HG03565 (cell line): ENCODE measurements at regions not wholly inside any gene's neighbourhood (a gene's known extent, or its start where the extent isn't known, plus 50 kb on each side); places are given as distances from the start of the nearest gene placed in this dataset.
"Not testable (repeated sequence)": the region's sequence is repeated elsewhere in the genome, so short reads cannot be mapped to it uniquely, and the experiment has no call there.

ENCODE experiments used
- ATAC-seq: cut with Tn5 transposase; IDR thresholded peaks from one replicate; pipeline ENCODE4 v1.9.1; 2021; ENCODE audit warnings: mild to moderate bottlenecking, moderate library complexity; ENCODE audit not compliant: unreplicated experiment

DNA sequence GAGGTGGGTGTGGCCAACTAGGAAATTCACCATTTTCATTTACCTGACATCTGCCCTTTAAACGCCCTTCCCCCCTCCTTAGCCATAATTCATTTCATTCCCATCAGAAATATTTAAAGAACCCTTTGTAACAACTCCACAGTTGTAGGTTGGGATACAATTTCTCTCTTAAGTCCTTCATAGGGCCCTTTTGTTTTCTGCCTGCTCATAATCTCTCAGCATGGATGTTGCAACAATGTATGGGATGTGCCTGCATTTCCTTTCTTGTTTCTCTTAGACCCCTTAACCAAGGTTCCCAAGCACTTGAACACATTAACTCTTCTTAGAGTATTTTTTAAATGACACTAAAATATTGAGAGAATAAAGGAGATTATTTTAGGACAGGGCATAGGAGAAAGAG is 51.7 kb upstream of the MYO10 start:
- ATAC-seq = no peak

DNA sequence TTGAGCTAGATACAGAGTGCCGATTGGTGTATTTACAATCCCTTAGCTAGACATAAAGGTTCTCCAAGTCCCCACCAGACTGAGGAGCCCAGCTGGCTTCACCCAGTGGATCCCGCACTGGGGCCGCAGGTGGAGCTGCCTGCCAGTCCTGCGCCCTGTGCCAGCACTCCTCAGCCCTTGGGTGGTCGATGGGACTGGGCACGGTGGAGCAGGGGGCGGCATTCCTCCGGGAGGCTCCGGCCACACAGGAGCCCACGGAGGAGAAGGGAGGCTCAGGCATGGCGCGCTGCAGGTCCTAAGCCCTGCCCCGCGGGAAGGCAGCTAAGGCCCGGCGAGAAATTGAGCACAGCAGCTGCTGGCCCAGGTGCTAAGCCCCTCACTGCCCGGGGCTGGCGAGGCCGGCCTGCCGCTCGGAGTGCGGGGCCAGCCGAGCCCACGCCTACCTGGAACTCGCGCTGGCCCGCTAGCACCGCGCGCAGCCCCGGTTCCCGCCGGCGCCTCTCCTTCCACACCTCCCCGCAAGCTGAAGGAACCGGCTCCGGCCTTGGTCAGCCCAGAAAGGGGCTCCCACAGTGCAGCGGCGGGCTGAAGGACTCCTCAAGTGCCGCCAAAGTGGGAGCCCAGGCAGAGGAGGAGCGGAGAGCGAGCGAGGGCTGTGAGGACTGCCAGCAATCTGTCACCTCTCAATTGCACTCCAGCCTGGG is 54.9 kb upstream of the MYO10 start:
- ATAC-seq = not testable (repeated sequence)

GRCh38 chr5:16992006-16992405 is 55.9 kb upstream of the MYO10 start:
- no peak for ATAC-seq

GRCh38 chr5:16992444-16992843 is 56.4 kb upstream of the MYO10 start:
- no peak for ATAC-seq

DNA sequence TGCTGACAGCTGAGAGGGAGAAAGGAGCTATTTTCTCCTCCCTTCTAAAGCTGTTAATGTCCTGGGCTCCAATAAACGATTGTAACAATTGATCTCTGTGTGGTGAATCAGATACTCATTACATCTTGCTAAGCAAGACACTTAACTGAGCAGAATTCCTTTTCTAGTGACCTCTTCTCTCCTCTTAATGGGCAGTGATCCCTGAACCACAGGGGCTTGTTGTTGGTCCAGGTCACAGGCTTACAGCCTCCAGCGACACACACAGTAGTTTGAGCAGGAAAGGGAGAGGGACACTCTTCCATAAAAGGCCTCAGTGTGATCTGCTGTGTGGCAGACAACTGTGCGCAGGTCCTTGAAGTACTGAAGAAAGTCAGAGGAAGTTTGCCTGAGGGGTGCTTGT is 58.5 kb upstream of the MYO10 start:
- ATAC-seq = no peak

DNA sequence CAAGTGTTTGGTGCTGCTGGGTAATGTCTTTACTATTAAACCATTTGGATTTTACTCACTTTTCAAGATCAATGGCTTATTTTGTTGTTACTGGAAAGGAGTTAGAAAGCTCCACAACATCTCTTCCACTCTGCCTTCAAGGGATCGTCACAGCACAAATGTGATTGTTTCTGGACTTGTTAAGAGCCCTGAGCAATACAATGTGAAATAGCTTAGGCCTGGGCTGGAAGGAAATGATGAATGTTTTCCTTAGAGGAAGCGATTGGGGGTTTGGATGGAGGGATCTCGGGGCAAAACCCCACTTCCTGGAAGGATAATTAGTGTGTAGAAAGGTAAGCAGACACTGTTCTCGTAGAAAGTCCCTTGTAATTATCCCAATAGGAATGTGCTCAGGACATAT is 59.3 kb upstream of the MYO10 start:
- ATAC-seq = no peak

DNA sequence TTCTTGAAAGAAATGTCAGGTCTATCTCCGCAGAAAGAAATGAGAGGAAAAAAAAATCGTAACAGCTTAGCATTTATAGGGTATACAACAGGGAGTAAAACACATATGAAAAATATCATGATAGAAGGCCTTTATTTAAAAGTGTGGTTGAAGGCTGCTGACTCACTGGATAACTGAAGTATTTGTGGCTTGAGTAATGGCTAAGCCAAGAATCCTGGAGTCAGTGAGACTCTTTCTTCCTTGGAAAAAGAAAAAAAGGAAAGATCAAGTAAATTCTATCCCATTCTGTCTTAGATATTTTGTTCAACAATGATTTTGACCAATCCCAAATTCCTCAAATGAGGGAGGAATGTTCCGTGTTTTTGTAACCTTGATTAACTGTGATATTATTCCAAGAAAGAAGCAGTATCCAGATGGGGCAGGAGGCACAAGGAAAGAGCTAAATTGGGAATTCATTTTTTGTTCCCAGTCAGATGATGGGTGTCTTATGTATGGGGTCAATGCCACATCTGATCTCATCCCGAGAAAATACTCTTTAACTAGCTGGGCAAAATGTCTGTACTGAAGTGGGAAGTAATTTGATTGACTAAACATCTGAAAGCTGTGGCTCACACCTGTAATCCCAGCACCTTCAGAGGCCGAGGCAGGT is 64.3 kb upstream of the MYO10 start:
- ATAC-seq = no peak

- ATAC-seq = no peak
Observed at GRCh38 chr5:17001428-17001827, 65.3 kb upstream of the MYO10 start.

DNA sequence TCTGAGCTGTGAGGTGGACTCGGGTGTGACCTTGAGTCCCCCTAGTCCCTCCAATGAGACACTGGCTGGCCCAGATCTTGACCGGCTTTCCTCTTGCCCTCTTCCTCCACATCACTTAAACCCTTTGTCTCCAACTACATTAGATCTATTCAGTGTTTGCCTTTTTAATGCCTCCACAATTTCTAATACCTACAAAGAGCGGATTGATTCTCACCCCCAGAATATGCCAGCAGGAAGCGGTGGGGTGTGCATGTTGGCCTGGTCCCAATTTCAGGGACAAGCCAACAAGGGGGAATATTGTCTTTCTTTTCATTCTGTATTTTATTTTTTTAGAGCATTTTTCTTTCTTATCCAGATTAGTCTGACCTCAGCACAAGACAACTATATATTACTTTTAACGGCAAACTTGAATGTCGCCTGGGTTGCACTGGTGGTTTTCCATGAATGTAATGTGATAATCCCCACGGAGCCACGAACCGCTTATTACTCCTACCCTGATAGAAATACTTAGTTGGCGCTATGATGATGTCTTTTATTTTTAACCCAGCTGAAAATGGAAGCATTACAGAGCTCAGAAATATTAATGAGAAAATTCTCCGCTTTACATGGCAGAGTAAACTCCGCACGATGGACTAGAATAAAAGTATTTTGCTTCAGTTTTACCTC is 68.5 kb upstream of the MYO10 start:
- ATAC-seq = no peak

GRCh38 chr5:17005107-17005828 is 69.2 kb upstream of the MYO10 start:
- ATAC-seq = no peak

- ATAC-seq = no peak
Observed at GRCh38 chr5:17012289-17012688, 76.2 kb upstream of the MYO10 start.

DNA sequence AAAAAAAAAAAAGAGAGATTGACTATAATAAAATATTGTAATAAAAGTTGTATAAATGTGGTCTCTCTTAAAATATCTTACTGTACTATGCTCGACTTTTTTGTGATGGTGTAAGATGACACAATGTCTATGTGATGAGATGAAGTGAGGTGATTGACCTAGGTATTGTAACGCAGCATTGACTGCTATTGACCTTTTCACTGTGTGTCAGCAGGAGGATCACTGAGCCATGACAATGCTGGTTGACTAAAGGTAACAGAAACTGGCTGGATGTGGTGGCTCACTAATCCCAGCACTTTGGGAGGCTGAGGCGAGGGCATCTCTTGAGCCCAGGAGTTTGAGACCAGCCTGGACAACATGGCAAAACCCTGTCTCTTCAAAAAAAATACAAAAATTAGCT is 78.6 kb upstream of the MYO10 start:
- ATAC-seq = no peak

GRCh38 chr5:17018871-17019270 is 82.8 kb upstream of the MYO10 start:
- no peak for ATAC-seq

GRCh38 chr5:17019324-17019723 is 83.2 kb upstream of the MYO10 start:
- ATAC-seq = no peak

DNA sequence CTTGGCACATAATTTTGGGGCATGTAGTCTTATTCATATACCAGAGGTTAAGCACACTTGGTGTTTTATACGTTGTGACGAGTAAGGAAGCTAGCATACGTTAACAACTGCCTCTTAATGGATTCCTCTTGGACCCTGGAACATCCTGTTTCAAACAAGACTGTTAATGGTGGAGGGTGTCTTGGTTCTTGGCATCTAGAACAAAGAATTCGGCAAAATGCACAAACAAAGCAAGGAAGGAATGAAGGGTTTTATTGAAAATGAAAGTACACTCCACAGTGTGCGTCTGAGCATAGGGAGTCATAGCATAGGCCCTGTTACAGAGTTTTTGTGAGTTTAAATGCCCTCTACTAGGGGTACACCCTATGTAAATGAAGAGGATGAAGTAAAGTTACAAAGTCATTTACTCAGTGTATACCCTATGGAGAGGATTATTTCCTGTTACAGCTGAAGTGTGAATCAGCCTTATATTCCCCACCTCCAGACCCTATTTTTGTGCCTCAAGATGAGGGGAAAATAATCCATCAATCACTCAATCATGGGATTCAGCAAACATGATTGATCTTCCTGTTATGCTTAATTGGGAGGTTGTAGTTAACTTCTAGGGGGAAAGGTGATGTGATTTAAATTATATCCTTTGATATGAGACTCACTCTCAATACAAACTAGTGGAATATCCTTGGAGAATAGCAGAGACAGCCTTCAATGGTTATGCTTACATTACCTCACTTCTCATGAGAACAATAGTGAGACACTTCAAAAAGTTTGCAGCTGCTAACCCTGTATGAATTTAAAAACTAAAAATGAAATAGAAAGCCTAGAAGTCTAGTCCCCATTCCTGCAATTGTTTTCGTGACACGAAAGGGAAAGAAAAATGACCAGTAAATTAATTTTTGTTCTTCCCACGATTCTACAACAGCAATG is 84.9 kb upstream of the MYO10 start:
- no peak for ATAC-seq

- ATAC-seq = no peak
Observed at GRCh38 chr5:17021602-17021932, 85.5 kb upstream of the MYO10 start.

- no peak for ATAC-seq
Observed at GRCh38 chr5:17022296-17022695, 86.2 kb upstream of the MYO10 start.

GRCh38 chr5:17024686-17025180 is 88.6 kb upstream of the MYO10 start:
- no peak for ATAC-seq

GRCh38 chr5:17031659-17032277 is 95.7 kb upstream of the MYO10 start:
- ATAC-seq = not testable (repeated sequence)
